Kidney epithelial cell (primary cell): ENCODE measurements at regions not wholly inside any gene's neighbourhood (a gene's known extent, or its start where the extent isn't known, plus 50 kb on each side); places are given as distances from the start of the nearest gene placed in this dataset.

Experiments used
- DNase-seq: peaks from one replicate; pipeline ENCODE4 v3.0.0-alpha.2; 2010; ENCODE audit warnings: low read depth
- H3K27me3 ChIP-seq: 2 replicates; pipeline ENCODE4 v1.6.0; 2011; ENCODE audit warnings: low read length; ENCODE audit not compliant: control insufficient read depth, insufficient read depth
- H3K36me3 ChIP-seq: 2 replicates; pipeline ENCODE4 v1.5.1; 2011; ENCODE audit warnings: low read length; ENCODE audit not compliant: control insufficient read depth, insufficient read depth
- H3K4me3 ChIP-seq: 2 replicates; pipeline ENCODE4 v1.5.1; 2011; ENCODE audit warnings: low read depth, mild to moderate bottlenecking, control low read depth, low read length
- CTCF ChIP-seq: IDR thresholded peaks from 2 replicates; pipeline ENCODE4 v1.5.1; 2011; ENCODE audit warnings: mild to moderate bottlenecking, moderate library complexity, low read length, control low read depth, inconsistent platforms; ENCODE audit not compliant: insufficient read depth, poor library complexity, severe bottlenecking

- no peak for TF ChIP-seq CTCF
- Histone ChIP-seq H3K36me3 (no peaks in the 10 kb centered on the region), H3K27me3 (no peaks in the 10 kb centered on the region), H3K4me3 (no peak overlapping the region)
- DNase-seq: no peak
Observed at GRCh38 chr13:33448889-33449288, 163.3 kb upstream of the STARD13 start.

DNA sequence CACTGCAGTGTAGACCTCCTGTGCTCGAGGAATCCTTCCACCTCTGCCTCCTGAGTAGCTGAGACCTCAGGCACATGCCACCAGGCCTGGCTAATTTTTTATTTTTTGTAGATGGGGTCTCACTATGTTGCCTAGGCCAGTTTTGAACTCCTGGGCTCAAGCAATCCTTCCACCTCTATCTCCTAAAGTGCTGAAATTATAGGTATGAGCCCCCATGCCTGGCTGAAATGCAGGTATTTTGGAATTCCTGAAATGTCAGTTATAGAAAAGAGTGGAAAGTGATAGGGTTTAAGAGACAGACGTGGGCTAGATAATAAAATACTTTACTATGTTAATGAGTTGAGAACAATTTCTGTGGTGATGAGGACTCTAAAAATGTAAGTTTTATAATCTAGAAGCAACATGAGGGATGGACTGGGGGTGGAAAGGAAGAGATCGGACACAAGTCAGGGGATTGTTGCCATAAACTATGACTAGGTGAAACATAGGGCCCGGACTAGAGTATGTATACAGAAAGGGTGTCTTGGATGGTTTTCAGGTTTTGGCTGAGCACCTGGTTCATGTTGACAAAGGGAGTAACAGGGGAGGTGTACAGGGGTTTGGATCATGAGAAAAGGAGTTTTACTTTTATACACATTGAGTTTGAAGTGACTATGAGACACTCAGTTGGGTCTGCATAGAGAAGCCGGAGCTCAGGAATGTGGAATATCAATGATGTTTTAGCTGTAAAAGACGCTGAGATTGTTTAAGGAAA, 165.6 kb upstream of the STARD13 start:
- TF ChIP-seq CTCF: no peak
- no peak for DNase-seq
- Histone ChIP-seq H3K4me3 (no peak overlapping the region), H3K27me3 (no peaks in the 10 kb centered on the region), H3K36me3 (no peaks in the 10 kb centered on the region)

DNA sequence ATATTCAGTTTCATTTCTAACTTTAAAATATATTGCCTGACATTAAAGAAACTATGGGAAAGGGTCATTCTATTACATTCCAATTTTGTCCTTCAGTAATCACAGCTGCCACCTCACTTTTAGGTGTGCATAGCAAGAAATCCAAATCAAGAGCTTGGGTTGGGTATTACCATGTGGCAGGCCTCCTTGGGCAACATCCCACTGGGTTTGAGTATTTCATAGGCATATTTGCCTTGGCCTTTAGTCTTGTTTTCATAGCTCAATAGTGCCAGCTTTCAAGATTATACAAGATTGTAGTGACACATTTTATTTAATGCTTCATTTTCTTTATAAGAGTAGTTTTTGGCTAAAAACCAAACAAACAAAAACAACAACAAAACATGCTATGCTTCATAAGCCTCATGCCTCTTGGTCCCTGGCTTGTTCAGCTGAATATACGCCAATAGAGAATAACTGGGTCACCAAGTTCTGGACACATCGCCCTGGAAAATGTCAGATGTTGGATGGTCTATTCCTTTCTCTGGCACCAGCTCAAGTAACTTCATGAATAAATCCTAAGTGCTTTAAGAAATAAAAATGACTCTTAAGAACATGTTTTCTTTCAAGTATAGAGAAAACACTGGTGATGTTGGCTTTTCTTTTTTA, 167.4 kb upstream of the STARD13 start:
- Histone ChIP-seq H3K36me3 (no peaks in the 10 kb centered on the region), H3K4me3 (no peak overlapping the region), H3K27me3 (no peaks in the 10 kb centered on the region)
- no peak for DNase-seq
- no peak for TF ChIP-seq CTCF

DNA sequence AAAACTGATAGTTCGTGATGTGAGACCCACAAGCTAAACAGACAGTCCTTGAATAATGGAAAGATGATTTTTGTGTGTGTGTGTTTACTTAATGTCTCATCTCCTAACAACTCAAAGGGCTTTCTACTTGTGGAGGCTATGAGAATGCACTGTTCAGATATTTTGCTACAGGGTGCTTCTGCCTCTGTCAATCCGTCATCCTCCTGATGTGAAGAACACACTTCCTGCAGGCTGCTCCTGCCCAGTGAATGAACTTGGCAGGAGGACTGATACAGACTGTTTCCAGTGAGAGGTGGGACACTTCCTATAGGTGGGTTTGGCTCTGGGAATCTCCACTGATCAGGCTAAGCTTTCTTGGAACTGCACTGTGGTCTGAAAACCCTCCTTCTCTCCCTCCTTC, 168.4 kb upstream of the STARD13 start:
- no peak for TF ChIP-seq CTCF
- Histone ChIP-seq H3K36me3 (no peaks in the 10 kb centered on the region), H3K4me3 (no peak overlapping the region), H3K27me3 (no peaks in the 10 kb centered on the region)
- no peak for DNase-seq

- no peaks in the 10 kb centered on the region for H3K27me3 ChIP-seq
- no peak overlapping the region for H3K4me3 ChIP-seq
- no peak for TF ChIP-seq CTCF
- H3K36me3 ChIP-seq: no peaks in the 10 kb centered on the region
- DNase-seq: no peak
Observed at GRCh38 chr13:33454844-33455705, 169.5 kb upstream of the STARD13 start.
